ENCODE measurements at regions not wholly inside any gene's neighbourhood (a gene's known extent, or its start where the extent isn't known, plus 50 kb on each side); places are given as distances from the start of the nearest gene placed in this dataset.

DNA sequence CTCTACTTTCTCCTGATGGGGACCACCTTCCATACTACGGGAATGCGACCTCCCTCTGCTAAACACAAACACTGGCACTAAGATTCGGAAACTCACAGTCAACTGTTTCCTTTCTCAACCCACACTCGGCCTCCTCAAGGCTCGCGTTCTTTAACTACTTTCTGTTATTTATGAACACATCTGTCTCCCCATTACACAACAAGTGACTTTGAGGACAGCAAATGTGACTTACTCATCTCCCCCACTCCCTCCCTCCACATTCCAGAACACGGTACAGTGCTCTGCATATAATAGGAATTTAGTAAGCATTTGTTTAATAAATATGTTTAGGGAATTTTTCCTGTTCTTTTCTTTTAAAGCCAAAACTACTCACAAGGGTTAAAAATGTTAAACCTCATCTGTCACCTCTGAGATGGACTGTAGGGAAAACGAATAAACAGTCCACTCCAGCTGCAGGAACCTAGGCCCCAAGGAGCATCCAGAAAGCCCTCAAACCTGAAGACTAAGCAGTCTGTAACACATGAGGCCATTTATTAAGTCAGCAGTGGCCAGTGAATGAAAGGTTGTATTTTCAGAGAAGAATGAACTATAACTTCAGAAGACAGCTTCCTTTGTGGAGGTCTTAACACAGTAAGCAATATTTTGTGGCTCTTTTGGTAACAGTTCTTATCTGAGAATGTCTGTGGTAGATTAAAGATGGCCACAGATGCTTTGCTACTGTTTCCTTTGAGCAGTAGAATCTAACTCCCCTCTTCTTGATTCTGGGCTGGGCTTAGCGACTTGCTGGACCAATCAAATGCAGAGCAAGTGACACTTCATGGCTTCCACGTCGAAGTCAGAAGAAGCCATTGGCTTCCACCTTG lies 209.6 kb upstream of the DTNBP1 start:
- DNase-seq = no peak

DNA sequence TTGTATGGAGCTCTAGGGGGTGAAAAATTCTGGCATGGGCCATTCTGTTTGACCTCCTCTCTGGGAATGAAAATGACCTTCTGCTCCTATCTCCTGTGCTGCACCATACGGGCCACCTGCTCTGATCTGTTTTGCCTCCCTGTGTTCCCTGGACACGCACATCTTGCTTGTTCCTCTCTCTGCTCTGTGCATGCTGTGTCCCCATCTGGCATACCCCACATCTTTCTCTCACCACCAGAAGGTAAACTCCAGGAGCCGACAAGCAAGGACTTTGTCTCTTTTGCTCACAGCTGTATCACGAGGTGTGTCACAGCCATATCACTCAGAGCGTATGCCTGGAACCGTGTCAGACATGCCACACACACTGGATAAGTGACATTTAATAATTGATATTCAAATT lies 208.4 kb upstream of the DTNBP1 start:
- DNase-seq = no peak

DNA sequence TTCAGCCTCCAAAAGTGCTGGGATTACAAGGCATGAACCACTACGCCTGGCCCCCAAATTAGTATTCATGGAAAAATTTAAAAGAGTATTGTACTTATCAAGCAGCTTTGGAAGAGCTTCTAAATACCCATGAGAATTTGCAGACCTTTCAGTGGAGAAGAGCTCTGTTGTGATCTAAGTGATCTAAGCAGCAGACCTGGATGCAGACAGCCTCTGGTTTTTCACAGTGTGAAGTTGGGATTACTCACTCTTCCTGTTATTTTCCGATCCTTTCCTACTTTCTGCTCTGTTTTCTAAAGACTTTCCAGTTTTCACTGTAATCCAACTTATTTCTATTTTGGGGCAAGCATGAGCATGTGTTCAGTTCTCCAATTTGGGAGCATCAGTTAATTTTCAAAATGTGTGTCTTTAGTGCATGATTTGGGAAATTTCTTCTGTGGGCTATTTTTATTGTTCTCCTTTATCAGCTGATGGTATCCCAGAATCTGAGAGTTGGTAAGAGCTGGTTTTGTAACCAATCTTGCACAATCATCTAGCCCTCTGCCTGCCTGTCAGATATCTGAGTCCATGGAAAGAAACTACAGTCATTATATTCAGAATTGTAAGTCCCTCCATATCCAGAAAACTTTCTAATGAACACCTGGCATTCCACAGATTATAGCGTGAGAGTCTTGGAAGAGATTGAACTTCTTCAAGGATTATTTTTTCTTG lies 207.7 kb upstream of the DTNBP1 start:
- DNase-seq = no peak

DNA sequence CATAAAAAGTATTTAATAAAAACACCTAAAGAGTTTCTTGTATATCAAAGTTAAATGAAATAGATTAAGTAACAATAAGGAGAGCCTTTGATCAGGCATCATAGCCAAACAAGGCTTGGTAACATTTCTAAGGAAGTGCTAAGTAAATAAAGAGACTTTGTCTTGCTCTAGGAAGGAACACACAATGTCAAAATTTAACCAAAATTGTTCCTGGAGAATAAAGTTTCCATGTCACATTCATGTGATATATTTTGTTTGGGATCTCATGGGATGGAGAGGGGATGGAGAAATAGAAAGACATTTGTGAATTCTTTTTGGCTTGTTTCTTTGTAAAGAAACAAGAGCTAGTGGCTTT lies 201.9 kb upstream of the DTNBP1 start:
- no peak for DNase-seq

- DNase-seq = no peak
Observed at GRCh38 chr6:15864038-15864707, 201.3 kb upstream of the DTNBP1 start.

DNA sequence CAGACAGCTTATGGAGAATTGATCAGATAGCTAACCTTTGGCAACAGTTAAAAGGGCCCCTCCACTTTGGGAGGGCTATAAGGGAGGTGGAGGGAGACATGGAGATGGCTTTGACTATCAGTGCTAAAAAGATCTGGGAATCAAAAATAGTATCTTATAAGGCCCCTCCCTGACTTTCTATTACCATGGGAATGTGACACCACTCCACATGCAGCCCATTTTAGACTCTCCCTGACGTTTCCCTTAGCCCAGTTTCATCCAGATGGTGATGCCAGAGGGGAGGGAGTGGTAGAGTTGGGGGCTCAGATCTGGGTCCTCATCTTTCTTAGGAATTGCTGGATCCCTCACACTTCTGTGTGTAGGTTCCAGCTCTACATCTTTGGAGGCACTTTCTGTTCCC lies 200.0 kb upstream of the DTNBP1 start:
- no peak for DNase-seq

DNA sequence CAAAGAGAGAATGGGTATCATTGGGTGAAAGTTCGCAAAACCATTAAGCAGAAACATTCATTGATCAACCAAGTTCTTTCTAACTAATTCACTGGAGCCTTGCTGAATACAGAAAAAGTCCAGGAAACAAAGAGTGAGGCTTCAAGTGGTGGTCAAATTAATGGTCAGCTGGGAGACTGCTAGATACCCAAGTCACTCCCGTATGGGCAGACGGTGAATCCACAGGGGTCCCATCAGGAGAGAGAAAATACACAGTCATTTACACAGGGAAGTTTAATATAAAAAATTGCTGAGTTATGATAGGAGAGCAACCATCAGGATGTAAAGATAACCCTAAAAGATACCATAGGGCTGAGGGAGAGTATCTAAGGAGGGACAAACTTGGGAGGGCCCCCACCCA lies 198.7 kb upstream of the DTNBP1 start:
- no peak for DNase-seq

- DNase-seq = no peak
Observed at GRCh38 chr6:15854826-15855710, 192.2 kb upstream of the DTNBP1 start.

DNA sequence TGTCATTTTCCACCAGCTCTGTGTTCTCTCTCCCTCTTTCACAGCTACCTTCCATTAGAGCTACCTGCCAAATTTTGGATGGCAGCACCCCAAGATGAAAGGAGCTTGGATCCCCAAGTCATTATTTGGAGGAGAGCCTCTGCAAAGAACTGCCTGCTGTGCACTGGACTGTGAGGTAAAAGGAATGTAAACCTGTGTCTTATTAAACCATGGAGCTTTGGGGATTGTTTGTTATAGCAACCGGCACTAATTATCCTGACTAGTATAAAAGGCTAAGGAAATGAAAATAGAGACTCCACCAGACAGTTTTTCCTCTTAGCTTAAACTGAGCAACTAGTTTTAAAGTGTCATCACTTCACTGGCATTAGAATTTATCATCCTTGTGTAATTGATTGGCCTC lies 191.6 kb upstream of the DTNBP1 start:
- DNase-seq = no peak

GRCh38 chr6:15853259-15853658 lies 190.4 kb upstream of the DTNBP1 start:
- DNase-seq = no peak

DNA sequence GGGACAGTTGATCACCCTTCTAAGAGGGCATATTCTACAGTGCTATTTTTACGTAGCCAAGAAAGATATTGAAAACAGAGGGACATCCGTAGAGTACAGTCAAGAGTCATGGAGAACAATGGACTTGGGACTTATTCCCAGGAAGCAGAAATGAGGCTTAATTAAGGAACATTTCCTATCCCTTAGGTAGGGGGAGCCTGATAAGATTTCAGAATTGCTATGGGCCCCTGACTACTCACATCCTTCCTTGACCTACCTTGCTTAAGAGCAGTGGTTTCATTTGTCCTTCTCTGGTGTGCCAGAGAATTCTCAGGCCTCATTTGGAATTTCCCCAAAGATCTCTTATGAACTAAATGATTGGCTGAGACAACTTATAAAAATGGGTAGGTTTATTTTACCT lies 189.5 kb upstream of the DTNBP1 start:
- DNase-seq = no peak

DNA sequence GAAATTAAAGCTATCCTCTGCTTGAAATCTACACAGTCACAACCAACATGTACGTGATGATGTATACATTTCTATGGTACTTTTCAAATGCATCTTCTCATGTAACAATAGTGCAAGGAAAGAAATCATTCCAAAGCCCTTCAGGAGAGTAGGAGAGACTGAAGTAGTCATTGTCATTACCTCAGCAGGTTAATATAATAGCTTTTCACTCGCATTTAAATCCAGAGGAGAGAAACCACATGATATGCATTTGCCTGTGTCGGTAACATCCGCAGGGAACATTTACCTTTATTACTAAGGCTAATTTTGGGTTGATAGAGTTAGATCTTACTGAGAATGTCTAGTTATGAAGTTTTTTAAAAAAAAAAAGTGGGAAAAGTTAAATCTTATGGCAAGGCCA lies 186.6 kb upstream of the DTNBP1 start:
- DNase-seq = no peak

GRCh38 chr6:15845492-15845891 lies 182.7 kb upstream of the DTNBP1 start:
- no peak for DNase-seq

- DNase-seq = no peak
Observed at GRCh38 chr6:15843764-15844163, 180.9 kb upstream of the DTNBP1 start.

GRCh38 chr6:15843226-15843625 lies 180.4 kb upstream of the DTNBP1 start:
- no peak for DNase-seq

GRCh38 chr6:15842727-15843117 lies 179.9 kb upstream of the DTNBP1 start:
- DNase-seq = no peak

DNA sequence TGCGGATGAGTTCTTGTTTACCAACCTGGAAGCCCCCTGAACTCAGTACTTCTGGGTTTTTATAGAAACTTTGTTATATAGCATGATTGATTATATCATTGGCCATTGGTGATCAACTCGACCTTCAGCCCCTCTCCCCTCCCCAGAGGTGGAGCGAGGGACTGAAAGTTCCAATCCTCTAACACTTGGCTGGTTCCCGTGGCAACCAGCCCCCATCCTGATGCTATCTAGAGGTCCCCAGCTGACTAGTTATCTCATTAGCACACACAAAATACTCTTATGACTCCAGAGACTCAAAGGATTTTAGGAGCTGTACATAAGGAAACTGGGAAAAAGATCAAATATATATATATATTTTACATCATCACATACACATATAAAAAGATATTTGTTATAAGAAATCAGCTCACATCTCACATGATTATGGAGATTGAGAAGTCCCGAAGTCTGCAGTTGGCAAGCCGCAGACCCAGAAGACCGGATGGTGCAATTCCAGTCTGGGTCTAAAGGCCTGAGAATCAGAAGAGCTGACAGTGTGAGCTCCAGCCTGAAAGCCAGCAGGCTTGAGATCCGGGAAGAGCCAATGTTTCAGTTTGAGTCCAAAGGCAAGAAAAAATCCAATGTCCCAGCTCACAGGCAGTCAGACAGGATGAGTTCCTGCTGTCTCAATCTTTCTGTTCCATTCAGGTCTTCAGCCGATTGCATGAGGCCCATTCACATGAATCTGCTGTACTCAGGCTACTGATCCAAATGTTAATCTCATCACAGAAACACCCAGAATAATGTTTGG lies 179.3 kb upstream of the DTNBP1 start:
- DNase-seq = no peak

- no peak for DNase-seq
Observed at GRCh38 chr6:15839969-15840541, 177.2 kb upstream of the DTNBP1 start.

DNA sequence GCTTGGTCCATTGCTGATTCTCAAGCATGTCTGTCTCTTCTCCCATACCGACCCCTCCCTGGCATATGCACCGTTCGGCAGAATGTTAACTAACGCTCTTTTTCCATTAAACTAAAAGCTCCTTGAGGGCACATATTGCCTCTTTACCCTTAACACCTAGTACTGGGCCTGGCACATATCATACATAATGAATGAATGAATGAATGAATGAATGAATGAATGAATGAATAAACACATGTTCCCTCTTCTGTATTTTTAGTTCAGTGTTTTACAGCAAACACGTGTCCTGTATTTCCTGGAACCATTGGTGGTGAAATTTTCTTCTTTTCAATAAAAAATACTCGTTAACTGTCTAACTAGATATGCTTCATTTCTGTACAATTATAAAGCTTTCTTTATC lies 174.4 kb upstream of the DTNBP1 start:
- DNase-seq = no peak

DNA sequence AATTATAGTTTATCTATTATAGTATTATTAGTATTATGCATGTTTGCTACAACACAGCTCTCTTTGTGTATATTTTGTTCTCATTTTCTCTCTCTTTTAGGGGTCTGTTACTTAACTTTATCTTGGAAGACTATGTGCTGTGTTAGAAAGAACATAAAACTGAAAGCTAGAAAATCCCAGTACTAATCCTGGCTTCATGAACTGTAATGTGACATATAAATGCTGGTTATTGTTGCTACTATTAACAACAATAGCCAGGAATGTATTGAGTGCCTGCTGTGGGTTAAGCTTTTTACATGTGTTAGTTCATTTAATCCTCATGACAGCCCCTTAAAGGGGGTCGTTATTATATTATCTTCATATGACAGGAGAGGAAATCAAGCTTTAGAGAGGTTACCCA lies 170.0 kb upstream of the DTNBP1 start:
- no peak for DNase-seq

GRCh38 chr6:15829156-15829555 lies 166.3 kb upstream of the DTNBP1 start:
- no peak for DNase-seq
